WTC11 (cell line): ENCODE measurements at regions not wholly inside any gene's neighbourhood (a gene's known extent, or its start where the extent isn't known, plus 50 kb on each side); places are given as distances from the start of the nearest gene placed in this dataset.

ENCODE experiments used
- NFATC4 ChIP-seq: fragments of 250-450 bp; sonication (Bioruptor Pico); IDR thresholded peaks from 2 replicates; pipeline ENCODE4 v1.9.0; 2021; ENCODE audit warnings: mild to moderate bottlenecking
- TEAD4 ChIP-seq: sonication (generic); formaldehyde crosslinking; IDR thresholded peaks from 2 replicates; pipeline ENCODE4 v1.8.0; 2022; ENCODE audit warnings: mild to moderate bottlenecking, missing genetic modification reagents
- TF ChIP-seq, protein P1 (sequence below): sonication (generic); formaldehyde crosslinking; IDR thresholded peaks from 2 replicates; pipeline ENCODE4 v1.8.1; 2023; ENCODE audit warnings: mild to moderate bottlenecking, missing genetic modification reagents, moderate library complexity
- TF ChIP-seq, protein P2 (sequence below): fragments of 200-600 bp; IDR thresholded peaks from 2 replicates; pipeline ENCODE4 v1.8.0; 2022; ENCODE audit warnings: antibody characterized with exemption

DNA sequence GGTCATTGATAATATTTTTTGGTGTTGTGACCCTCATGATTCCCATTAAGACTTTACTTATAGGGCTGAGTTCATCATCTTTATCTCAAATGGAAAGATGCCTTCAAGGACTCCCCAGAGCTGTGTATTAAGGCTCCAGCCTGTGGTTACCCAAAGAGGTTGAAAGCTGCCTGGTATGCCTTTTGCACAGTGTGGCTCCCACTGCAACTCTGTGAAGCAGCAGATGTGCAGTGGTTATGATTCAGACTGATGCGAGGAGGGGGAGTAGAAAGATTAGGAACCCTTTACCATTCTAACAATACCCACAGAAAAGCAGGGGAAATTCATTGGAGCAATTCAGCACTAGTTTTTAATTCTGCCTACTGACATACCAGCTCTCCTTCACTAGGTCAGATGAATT lies 560.0 kb downstream of the INSC start:
- TF ChIP-seq NFATC4 (CRISPR knock-in tag) (no peak), TEAD4 (CRISPR knock-in tag) (no peak)
- TF ChIP-seq, protein P1, sequence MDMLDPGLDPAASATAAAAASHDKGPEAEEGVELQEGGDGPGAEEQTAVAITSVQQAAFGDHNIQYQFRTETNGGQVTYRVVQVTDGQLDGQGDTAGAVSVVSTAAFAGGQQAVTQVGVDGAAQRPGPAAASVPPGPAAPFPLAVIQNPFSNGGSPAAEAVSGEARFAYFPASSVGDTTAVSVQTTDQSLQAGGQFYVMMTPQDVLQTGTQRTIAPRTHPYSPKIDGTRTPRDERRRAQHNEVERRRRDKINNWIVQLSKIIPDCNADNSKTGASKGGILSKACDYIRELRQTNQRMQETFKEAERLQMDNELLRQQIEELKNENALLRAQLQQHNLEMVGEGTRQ (CRISPR knock-in tag), result no peak
- TF ChIP-seq, protein P2, sequence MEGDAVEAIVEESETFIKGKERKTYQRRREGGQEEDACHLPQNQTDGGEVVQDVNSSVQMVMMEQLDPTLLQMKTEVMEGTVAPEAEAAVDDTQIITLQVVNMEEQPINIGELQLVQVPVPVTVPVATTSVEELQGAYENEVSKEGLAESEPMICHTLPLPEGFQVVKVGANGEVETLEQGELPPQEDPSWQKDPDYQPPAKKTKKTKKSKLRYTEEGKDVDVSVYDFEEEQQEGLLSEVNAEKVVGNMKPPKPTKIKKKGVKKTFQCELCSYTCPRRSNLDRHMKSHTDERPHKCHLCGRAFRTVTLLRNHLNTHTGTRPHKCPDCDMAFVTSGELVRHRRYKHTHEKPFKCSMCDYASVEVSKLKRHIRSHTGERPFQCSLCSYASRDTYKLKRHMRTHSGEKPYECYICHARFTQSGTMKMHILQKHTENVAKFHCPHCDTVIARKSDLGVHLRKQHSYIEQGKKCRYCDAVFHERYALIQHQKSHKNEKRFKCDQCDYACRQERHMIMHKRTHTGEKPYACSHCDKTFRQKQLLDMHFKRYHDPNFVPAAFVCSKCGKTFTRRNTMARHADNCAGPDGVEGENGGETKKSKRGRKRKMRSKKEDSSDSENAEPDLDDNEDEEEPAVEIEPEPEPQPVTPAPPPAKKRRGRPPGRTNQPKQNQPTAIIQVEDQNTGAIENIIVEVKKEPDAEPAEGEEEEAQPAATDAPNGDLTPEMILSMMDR, result no peak
